Spleen (tissue), 7 donors: ENCODE measurements at regions not wholly inside any gene's neighbourhood (a gene's known extent, or its start where the extent isn't known, plus 50 kb on each side); places are given as distances from the start of the nearest gene placed in this dataset.

ENCODE experiments used
- CTCF ChIP-seq, 11 experiments: fragments of 200-600 bp in 7 of 11; fragments of 450-650 bp in 4 of 11; sonication (generic) in 4 of 11; IDR thresholded peaks in 8 of 11; conservative IDR thresholded peaks in 3 of 11; 1 replicate in 7 of 11; 2 replicates in 4 of 11; pipeline versions ENCODE4 v1.4.0 to v1.8.0; 2016 to 2021; ENCODE audit warnings: antibody characterized with exemption in 11 of 11, inconsistent platforms in 4 of 11, mild to moderate bottlenecking in 1 of 11
- POLR2A ChIP-seq, 3 donors: fragments of 450-650 bp; IDR thresholded peaks; one replicate each; pipeline ENCODE4 v1.5.1; 2017; ENCODE audit warnings: antibody characterized with exemption in 3 of 3, mild to moderate bottlenecking in 1 of 3
- donor health status: DM: no; HTN: no; CAD: no; lungs with moderate emphysema.
- donor health status: DM: no; HTN: no; CAD: no.
- donor health status: DM: no; HTN: no; CAD: no.

- TF ChIP-seq CTCF (IDR thresholded peaks at IDR 0.05 in 8 of 11, conservative IDR thresholded peaks at IDR 0.05 in 3 of 11) (no peak), POLR2A (IDR thresholded peaks at IDR 0.05) (no peak)
Observed at GRCh38 chr16:66278111-66278531, 88.4 kb upstream of the CDH5 start.
